ENCODE measurements at regions not wholly inside any gene's neighbourhood (a gene's known extent, or its start where the extent isn't known, plus 50 kb on each side); places are given as distances from the start of the nearest gene placed in this dataset.
"Not testable (repeated sequence)": the region's sequence is repeated elsewhere in the genome, so short reads cannot be mapped to it uniquely, and the experiment has no call there.

GRCh38 chrX:35458142-35458541 is 340.0 kb upstream of the MAGEB16 start:
- Histone ChIP-seq H3K4me1 (replicated peaks in 1 of 2) (no peaks in the 10 kb centered on the region), H3K9me3 (replicated peaks in 1 of 3) (no peaks in the 10 kb centered on the region), H3K36me3 (replicated peaks in 1 of 2) (no peaks in the 10 kb centered on the region), H3K27me3 (peaks cover 5% of the 10 kb centered on the region), H3K27ac (no peak overlapping the region), H3K4me3 (no peak overlapping the region)
- TF ChIP-seq CTCF (IDR thresholded peaks at IDR 0.05) (no peak), POLR2A (IDR thresholded peaks at IDR 0.05) (no peak)
- intact Hi-C loops (cut with DNase I), result no loop called here
- DNase-seq, result no peak

- no peak overlapping the region for H3K27ac ChIP-seq
- no peak for DNase-seq
- H3K4me1 ChIP-seq (replicated peaks in 1 of 2), result no peaks in the 10 kb centered on the region
- H3K27me3 ChIP-seq, result peaks cover 5% of the 10 kb centered on the region
- H3K9me3 ChIP-seq (replicated peaks in 1 of 3), result no peaks in the 10 kb centered on the region
- H3K4me3 ChIP-seq, result no peak overlapping the region
- intact Hi-C loops (cut with DNase I), result no loop called here
- WGBS, 4 donors, result 50 to 88% (median 69%) methylated on average over 1 of the region's 1 CpG
- H3K36me3 ChIP-seq (replicated peaks in 1 of 2), result no peaks in the 10 kb centered on the region
- TF ChIP-seq POLR2A (IDR thresholded peaks at IDR 0.05) (no peak), CTCF (IDR thresholded peaks at IDR 0.05) (no peak)
These were observed 337.0 kb upstream of the MAGEB16 start for GRCh38 chrX:35461164-35461563.

- 74 to 82% (median 75%) methylated on average over 7 of the region's 7 CpGs for WGBS, 4 donors
- H3K27me3 ChIP-seq; H3K4me3 ChIP-seq; H3K4me1 ChIP-seq (replicated peaks in 1 of 2); H3K36me3 ChIP-seq (replicated peaks in 1 of 2); DNase-seq; H3K9me3 ChIP-seq (replicated peaks in 1 of 3); H3K27ac ChIP-seq; intact Hi-C loops (cut with DNase I): not testable (repeated sequence)
These were observed 301.5 kb upstream of the MAGEB16 start for GRCh38 chrX:35496671-35497070.

GRCh38 chrX:35497453-35497852 is 300.7 kb upstream of the MAGEB16 start:
- DNase-seq; H3K4me3 ChIP-seq; H3K4me1 ChIP-seq (replicated peaks in 1 of 2); H3K27ac ChIP-seq; intact Hi-C loops (cut with DNase I); H3K9me3 ChIP-seq (replicated peaks in 1 of 3); H3K36me3 ChIP-seq (replicated peaks in 1 of 2); H3K27me3 ChIP-seq: not testable (repeated sequence)
- WGBS, 4 donors, result 76 to 92% (median 80%) methylated on average over 6 to 7 of the region's 7 CpGs

GRCh38 chrX:35499071-35499862 is 298.9 kb upstream of the MAGEB16 start:
- WGBS, 4 donors, result 80 to 97% (median 88%) methylated on average over 8 to 50 of the region's 55 CpGs
- TF ChIP-seq POLR2A (IDR thresholded peaks at IDR 0.05) (no peak), CTCF (IDR thresholded peaks at IDR 0.05) (no peak)

More at GRCh38 chrX:35499071-35499862, 298.9 kb upstream of the MAGEB16 start:
- Histone ChIP-seq H3K27ac (no peak overlapping the region), H3K4me1 (replicated peaks in 1 of 2) (no peaks in the 10 kb centered on the region), H3K4me3 (no peak overlapping the region), H3K9me3 (replicated peaks in 1 of 3) (no peaks in the 10 kb centered on the region), H3K36me3 (replicated peaks in 1 of 2) (no peaks in the 10 kb centered on the region), H3K27me3 (no peaks in the 10 kb centered on the region)
- intact Hi-C loops (cut with DNase I), result no loop called here
- DNase-seq, result no peak

All from adrenal gland (tissue), 9 donors.